ENCODE measurements at regions not wholly inside any gene's neighbourhood (a gene's known extent, or its start where the extent isn't known, plus 50 kb on each side); places are given as distances from the start of the nearest gene placed in this dataset.

DNA sequence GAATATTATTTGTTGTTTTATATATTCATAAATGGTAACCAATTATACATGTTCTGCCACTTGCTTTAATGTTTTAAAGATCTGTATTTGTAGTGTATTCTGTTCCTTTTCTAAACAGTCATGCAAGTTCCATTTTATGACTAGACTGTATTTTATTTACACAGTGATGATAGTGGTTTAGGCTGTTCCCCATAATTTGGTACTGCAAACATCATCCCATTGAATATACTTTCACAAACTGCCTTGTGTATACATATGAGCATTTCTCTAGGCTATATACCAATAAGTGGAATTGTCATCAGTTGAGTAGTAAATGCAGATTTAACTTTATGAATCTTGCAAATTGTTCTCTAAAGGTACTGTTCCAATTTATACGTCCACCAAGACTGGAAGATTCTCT, 738.0 kb downstream of the EPHA7 start:
- TF ChIP-seq, protein P1, sequence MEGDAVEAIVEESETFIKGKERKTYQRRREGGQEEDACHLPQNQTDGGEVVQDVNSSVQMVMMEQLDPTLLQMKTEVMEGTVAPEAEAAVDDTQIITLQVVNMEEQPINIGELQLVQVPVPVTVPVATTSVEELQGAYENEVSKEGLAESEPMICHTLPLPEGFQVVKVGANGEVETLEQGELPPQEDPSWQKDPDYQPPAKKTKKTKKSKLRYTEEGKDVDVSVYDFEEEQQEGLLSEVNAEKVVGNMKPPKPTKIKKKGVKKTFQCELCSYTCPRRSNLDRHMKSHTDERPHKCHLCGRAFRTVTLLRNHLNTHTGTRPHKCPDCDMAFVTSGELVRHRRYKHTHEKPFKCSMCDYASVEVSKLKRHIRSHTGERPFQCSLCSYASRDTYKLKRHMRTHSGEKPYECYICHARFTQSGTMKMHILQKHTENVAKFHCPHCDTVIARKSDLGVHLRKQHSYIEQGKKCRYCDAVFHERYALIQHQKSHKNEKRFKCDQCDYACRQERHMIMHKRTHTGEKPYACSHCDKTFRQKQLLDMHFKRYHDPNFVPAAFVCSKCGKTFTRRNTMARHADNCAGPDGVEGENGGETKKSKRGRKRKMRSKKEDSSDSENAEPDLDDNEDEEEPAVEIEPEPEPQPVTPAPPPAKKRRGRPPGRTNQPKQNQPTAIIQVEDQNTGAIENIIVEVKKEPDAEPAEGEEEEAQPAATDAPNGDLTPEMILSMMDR (IDR thresholded peaks at IDR 0.05), result no peak
- no peak for TF ChIP-seq POLR2A (IDR thresholded peaks at IDR 0.05)

Data from breast epithelium (tissue), 3 donors.